Osteoblast (primary cell): ENCODE measurements at regions not wholly inside any gene's neighbourhood (a gene's known extent, or its start where the extent isn't known, plus 50 kb on each side); places are given as distances from the start of the nearest gene placed in this dataset.

ENCODE experiments used
- DNase-seq: peaks from one replicate; pipeline ENCODE4 v3.0.0; 2011; ENCODE audit warnings: low spot score, mixed read lengths; ENCODE audit not compliant: insufficient read length; ENCODE audit errors: missing footprints
- H2AFZ ChIP-seq: 2 replicates; pipeline ENCODE4 v1.6.0; 2011; ENCODE audit warnings: mild to moderate bottlenecking, low read length
- H3K27ac ChIP-seq: 2 replicates; pipeline ENCODE4 v1.5.1; 2011; ENCODE audit warnings: mild to moderate bottlenecking, low read depth, low read length, moderate library complexity
- H3K27me3 ChIP-seq: 2 replicates; pipeline ENCODE4 v1.6.0; 2012; ENCODE audit warnings: mild to moderate bottlenecking, control low read depth, inconsistent platforms, low read length, moderate library complexity; ENCODE audit not compliant: insufficient read depth
- H3K36me3 ChIP-seq: 2 replicates; pipeline ENCODE4 v1.5.1; 2011; ENCODE audit warnings: mild to moderate bottlenecking, low read length, control low read depth, moderate library complexity; ENCODE audit not compliant: insufficient read depth
- H3K4me1 ChIP-seq: 2 replicates; pipeline ENCODE4 v1.5.1; 2011; ENCODE audit warnings: mild to moderate bottlenecking, low read length, control low read depth, moderate library complexity; ENCODE audit not compliant: insufficient read depth
- H3K4me2 ChIP-seq: 2 replicates; pipeline ENCODE4 v1.6.0; 2011; ENCODE audit warnings: mild to moderate bottlenecking, low read length; ENCODE audit not compliant: insufficient read depth
- H3K4me3 ChIP-seq: fragments of 200-600 bp; sonication (generic); 3 replicates; pipeline ENCODE4 v1.5.1; 2012; ENCODE audit warnings: mild to moderate bottlenecking, low read length, inconsistent platforms; ENCODE audit not compliant: insufficient read depth
- H3K79me2 ChIP-seq: 2 replicates; pipeline ENCODE4 v1.6.0; 2012; ENCODE audit warnings: mild to moderate bottlenecking, low read length, control low read depth, inconsistent platforms; ENCODE audit not compliant: insufficient read depth
- H3K9me3 ChIP-seq: 2 replicates; pipeline ENCODE4 v1.5.1; 2011; ENCODE audit warnings: low read depth, low read length, control low read depth
- H4K20me1 ChIP-seq: 2 replicates; pipeline ENCODE4 v1.6.0; 2012; ENCODE audit warnings: mild to moderate bottlenecking, low read length, control low read depth; ENCODE audit not compliant: insufficient read depth
- TF ChIP-seq, protein P1 (sequence below): IDR thresholded peaks from 2 replicates; pipeline ENCODE4 v1.5.1; 2011; ENCODE audit warnings: mild to moderate bottlenecking, low read depth, low read length, moderate library complexity; ENCODE audit errors: extremely low read depth

DNA sequence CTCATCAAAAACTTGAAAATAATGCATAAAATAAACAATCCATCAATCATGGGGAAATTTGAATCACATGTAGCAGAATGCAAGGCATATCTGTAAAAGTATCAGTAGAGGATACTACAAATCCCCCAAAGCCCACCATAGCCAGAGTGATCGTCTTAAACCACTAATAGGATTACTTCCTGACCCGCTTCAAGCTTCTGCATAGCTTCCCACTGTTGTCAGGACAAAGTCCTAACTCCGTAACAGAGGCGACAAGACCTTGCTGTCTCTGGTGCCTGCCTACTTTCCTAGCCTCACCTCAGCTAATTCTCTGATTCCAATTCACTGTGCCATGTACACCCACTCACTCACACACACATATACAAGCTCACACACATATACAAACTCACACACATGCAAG lies 161.2 kb upstream of the NFIA start:
- no peak overlapping the region for H3K4me3 ChIP-seq
- TF ChIP-seq, protein P1, sequence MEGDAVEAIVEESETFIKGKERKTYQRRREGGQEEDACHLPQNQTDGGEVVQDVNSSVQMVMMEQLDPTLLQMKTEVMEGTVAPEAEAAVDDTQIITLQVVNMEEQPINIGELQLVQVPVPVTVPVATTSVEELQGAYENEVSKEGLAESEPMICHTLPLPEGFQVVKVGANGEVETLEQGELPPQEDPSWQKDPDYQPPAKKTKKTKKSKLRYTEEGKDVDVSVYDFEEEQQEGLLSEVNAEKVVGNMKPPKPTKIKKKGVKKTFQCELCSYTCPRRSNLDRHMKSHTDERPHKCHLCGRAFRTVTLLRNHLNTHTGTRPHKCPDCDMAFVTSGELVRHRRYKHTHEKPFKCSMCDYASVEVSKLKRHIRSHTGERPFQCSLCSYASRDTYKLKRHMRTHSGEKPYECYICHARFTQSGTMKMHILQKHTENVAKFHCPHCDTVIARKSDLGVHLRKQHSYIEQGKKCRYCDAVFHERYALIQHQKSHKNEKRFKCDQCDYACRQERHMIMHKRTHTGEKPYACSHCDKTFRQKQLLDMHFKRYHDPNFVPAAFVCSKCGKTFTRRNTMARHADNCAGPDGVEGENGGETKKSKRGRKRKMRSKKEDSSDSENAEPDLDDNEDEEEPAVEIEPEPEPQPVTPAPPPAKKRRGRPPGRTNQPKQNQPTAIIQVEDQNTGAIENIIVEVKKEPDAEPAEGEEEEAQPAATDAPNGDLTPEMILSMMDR, result no peak
- H3K27me3 ChIP-seq, result no peaks in the 10 kb centered on the region
- H3K36me3 ChIP-seq, result no peaks in the 10 kb centered on the region
- no peaks in the 10 kb centered on the region for H3K79me2 ChIP-seq
- no peak overlapping the region for H3K27ac ChIP-seq
- H2AFZ ChIP-seq, result no peak overlapping the region
- no peaks in the 10 kb centered on the region for H4K20me1 ChIP-seq
- H3K4me2 ChIP-seq, result no peak overlapping the region
- no peaks in the 10 kb centered on the region for H3K9me3 ChIP-seq
- no peaks in the 10 kb centered on the region for H3K4me1 ChIP-seq
- no peak for DNase-seq

DNA sequence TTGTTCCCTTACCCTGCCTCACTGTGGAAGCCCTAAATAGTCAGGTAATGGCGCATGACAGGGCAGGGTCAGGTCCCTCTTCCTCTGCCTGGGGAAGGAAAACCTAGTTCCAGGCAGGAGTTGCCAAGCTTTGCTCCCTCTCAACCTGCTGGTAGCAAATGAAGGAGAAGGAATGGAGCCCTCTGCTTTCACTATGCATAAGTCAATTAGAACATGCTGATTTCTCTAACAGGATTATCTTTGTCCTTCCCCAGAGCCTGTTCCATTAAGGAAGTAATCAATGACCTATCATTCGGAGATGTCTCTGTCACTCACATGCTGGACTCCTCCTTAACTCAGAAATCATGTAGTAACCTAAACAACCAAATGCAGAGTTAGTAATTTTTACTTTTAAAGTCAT lies 161.8 kb upstream of the NFIA start:
- Histone ChIP-seq H3K9me3 (no peaks in the 10 kb centered on the region), H3K27me3 (no peaks in the 10 kb centered on the region), H3K27ac (no peak overlapping the region), H2AFZ (no peak overlapping the region), H3K4me3 (no peak overlapping the region), H3K36me3 (no peaks in the 10 kb centered on the region), H3K4me2 (no peak overlapping the region), H3K4me1 (no peaks in the 10 kb centered on the region), H3K79me2 (no peaks in the 10 kb centered on the region), H4K20me1 (no peaks in the 10 kb centered on the region)
- TF ChIP-seq, protein P1, result no peak
- DNase-seq, result no peak

DNA sequence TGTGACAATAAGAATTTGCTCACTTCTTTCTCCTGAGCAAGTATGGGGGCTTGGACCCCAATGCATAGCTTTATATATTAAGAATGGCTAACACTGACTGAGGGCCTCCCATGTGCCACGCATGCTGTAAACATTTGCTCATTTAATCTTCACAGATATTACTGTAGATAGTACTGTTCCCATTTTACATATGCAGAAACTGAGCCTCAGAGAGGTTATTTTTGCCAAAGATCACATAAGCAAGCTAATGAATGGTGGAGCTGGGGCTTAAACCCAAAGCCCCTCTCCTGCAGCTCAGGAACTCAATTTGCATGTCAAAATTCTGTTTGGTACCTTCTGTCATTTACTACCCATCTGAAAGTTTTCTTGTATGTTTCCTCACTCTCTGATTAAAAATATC lies 163.5 kb upstream of the NFIA start:
- Histone ChIP-seq H3K4me3 (no peak overlapping the region), H3K79me2 (no peaks in the 10 kb centered on the region), H3K4me1 (no peaks in the 10 kb centered on the region), H3K9me3 (no peaks in the 10 kb centered on the region), H4K20me1 (no peaks in the 10 kb centered on the region), H3K4me2 (no peak overlapping the region), H3K27me3 (no peaks in the 10 kb centered on the region), H3K36me3 (no peaks in the 10 kb centered on the region), H3K27ac (no peak overlapping the region), H2AFZ (no peak overlapping the region)
- TF ChIP-seq, protein P1, result no peak
- no peak for DNase-seq

DNA sequence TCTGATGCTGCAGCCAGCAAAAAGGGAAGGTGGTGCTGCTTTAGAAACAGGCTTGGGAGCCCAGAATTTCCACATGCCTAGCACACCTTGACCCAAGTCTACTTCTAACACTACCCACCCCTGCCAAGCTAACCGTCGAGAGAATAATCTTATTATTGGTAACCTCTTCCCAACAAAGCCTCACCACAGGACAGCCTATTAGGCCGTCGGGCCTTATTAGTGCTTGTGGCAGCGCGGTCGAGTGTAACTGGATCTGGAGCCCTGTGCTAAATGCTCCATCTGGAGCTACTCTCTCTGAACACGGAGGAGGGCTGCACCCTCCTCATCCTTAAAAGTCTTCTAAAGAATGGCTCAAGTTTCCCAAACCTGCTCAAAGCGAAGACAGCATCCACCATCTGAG lies 165.5 kb upstream of the NFIA start:
- Histone ChIP-seq H3K36me3 (no peaks in the 10 kb centered on the region), H3K9me3 (no peaks in the 10 kb centered on the region), H3K4me1 (no peaks in the 10 kb centered on the region), H4K20me1 (no peaks in the 10 kb centered on the region), H3K27me3 (no peaks in the 10 kb centered on the region), H3K79me2 (no peaks in the 10 kb centered on the region), H3K4me3 (no peak overlapping the region), H2AFZ (no peak overlapping the region), H3K4me2 (no peak overlapping the region), H3K27ac (no peak overlapping the region)
- TF ChIP-seq, protein P1, result no peak
- no peak for DNase-seq
